ENCODE measurements at regions not wholly inside any gene's neighbourhood (a gene's known extent, or its start where the extent isn't known, plus 50 kb on each side); places are given as distances from the start of the nearest gene placed in this dataset.

- Histone ChIP-seq H4K20me1 (ENCODE audit: insufficient read depth, low read depth, low read length) (no peaks in the 10 kb centered on the region), H3K27ac (ENCODE audit: low read length) (no peak overlapping the region), H3K9me3 (ENCODE audit: low read length) (no peaks in the 10 kb centered on the region), H3K36me3 (ENCODE audit: insufficient read depth, low read length) (no peaks in the 10 kb centered on the region), H3K27me3 (ENCODE audit: low read length) (no peaks in the 10 kb centered on the region), H3K4me3 (ENCODE audit: low read length) (no peak overlapping the region), H3K9me2 (replicated peaks; ENCODE audit: insufficient read depth, low read length) (no peaks in the 10 kb centered on the region), H3K79me2 (ENCODE audit: low read length) (no peaks in the 10 kb centered on the region), H2AFZ (ENCODE audit: low read length) (no peak overlapping the region), H3K9ac (ENCODE audit: low read length) (no peak overlapping the region), H3K4me2 (ENCODE audit: low read depth, low read length, poor library complexity, severe bottlenecking) (no peak overlapping the region), H3K4me1 (ENCODE audit: low read length) (no peaks in the 10 kb centered on the region)
- no peak for DNase-seq
These were observed 240.5 kb upstream of the CXXC4 start for GRCh38 chr4:104735174-104735573.

GRCh38 chr4:104740161-104740560, 245.5 kb upstream of the CXXC4 start:
- Histone ChIP-seq H3K27me3 (ENCODE audit: low read length) (no peaks in the 10 kb centered on the region), H3K27ac (ENCODE audit: low read length) (no peak overlapping the region), H3K9me3 (ENCODE audit: low read length) (no peaks in the 10 kb centered on the region)

DNA sequence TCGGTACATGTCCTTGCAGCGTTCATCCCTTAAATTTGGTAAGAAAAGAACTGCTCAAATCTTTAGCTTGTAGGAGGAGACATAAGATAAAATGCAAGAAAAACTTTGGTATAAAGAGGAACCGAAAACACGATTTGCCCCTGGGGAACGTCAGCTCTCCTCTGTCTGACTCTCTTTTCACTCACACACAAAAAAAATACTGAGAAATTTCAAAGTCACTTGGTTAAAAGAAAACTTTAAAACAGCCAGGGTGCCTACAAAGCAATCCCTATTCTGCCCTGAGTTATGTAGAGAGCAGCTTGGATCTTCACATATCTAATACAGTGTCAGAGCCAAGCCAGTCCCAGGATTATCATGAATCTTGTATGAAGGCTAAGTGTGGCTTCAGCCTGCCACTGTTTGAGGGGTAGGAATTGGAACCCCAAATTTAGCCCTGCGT, 248.5 kb upstream of the CXXC4 start:
- Histone ChIP-seq H4K20me1 (ENCODE audit: insufficient read depth, low read depth, low read length) (no peaks in the 10 kb centered on the region), H3K4me3 (ENCODE audit: low read length) (no peak overlapping the region), H3K27me3 (ENCODE audit: low read length) (no peaks in the 10 kb centered on the region), H3K9me2 (replicated peaks; ENCODE audit: insufficient read depth, low read length) (no peaks in the 10 kb centered on the region), H3K36me3 (ENCODE audit: insufficient read depth, low read length) (no peaks in the 10 kb centered on the region), H2AFZ (ENCODE audit: low read length) (no peak overlapping the region), H3K79me2 (ENCODE audit: low read length) (no peaks in the 10 kb centered on the region), H3K4me2 (ENCODE audit: low read depth, low read length, poor library complexity, severe bottlenecking) (peak overlapping the region; percentile 36), H3K27ac (ENCODE audit: low read length) (no peak overlapping the region), H3K9ac (ENCODE audit: low read length) (no peak overlapping the region), H3K9me3 (ENCODE audit: low read length) (no peaks in the 10 kb centered on the region), H3K4me1 (ENCODE audit: low read length) (peaks cover 14% of the 10 kb centered on the region)
- DNase-seq: peak; percentile 70

More at GRCh38 chr4:104740161-104740560, 245.5 kb upstream of the CXXC4 start:
- Histone ChIP-seq H3K4me2 (ENCODE audit: low read depth, low read length, poor library complexity, severe bottlenecking) (no peak overlapping the region), H3K9me2 (replicated peaks; ENCODE audit: insufficient read depth, low read length) (no peaks in the 10 kb centered on the region), H3K36me3 (ENCODE audit: insufficient read depth, low read length) (no peaks in the 10 kb centered on the region), H3K4me3 (ENCODE audit: low read length) (no peak overlapping the region), H3K4me1 (ENCODE audit: low read length) (peaks cover 14% of the 10 kb centered on the region), H3K9ac (ENCODE audit: low read length) (no peak overlapping the region), H2AFZ (ENCODE audit: low read length) (no peak overlapping the region), H4K20me1 (ENCODE audit: insufficient read depth, low read depth, low read length) (no peaks in the 10 kb centered on the region), H3K79me2 (ENCODE audit: low read length) (no peaks in the 10 kb centered on the region)
- no peak for DNase-seq

GRCh38 chr4:104747635-104748034, 252.9 kb upstream of the CXXC4 start:
- H3K4me2 ChIP-seq (ENCODE audit: low read depth, low read length, poor library complexity, severe bottlenecking): no peak overlapping the region
- H2AFZ ChIP-seq (ENCODE audit: low read length): no peak overlapping the region
- H3K9me3 ChIP-seq (ENCODE audit: low read length): no peaks in the 10 kb centered on the region

GRCh38 chr4:104749062-104749461, 254.4 kb upstream of the CXXC4 start:
- H3K27ac ChIP-seq (ENCODE audit: low read length): no peak overlapping the region
- H2AFZ ChIP-seq (ENCODE audit: low read length): no peak overlapping the region
- DNase-seq: no peak
- no peaks in the 10 kb centered on the region for H3K79me2 ChIP-seq (ENCODE audit: low read length)
- H4K20me1 ChIP-seq (ENCODE audit: insufficient read depth, low read depth, low read length): no peaks in the 10 kb centered on the region
- no peak overlapping the region for H3K4me2 ChIP-seq (ENCODE audit: low read depth, low read length, poor library complexity, severe bottlenecking)
- H3K4me3 ChIP-seq (ENCODE audit: low read length): no peak overlapping the region
- H3K27me3 ChIP-seq (ENCODE audit: low read length): no peaks in the 10 kb centered on the region
- H3K36me3 ChIP-seq (ENCODE audit: insufficient read depth, low read length): no peaks in the 10 kb centered on the region
- no peak overlapping the region for H3K9ac ChIP-seq (ENCODE audit: low read length)
- H3K9me2 ChIP-seq (replicated peaks; ENCODE audit: insufficient read depth, low read length): no peaks in the 10 kb centered on the region
- H3K9me3 ChIP-seq (ENCODE audit: low read length): no peaks in the 10 kb centered on the region
- no peaks in the 10 kb centered on the region for H3K4me1 ChIP-seq (ENCODE audit: low read length)

More at GRCh38 chr4:104747635-104748034, 252.9 kb upstream of the CXXC4 start:
- Histone ChIP-seq H3K27me3 (ENCODE audit: low read length) (no peaks in the 10 kb centered on the region), H3K4me1 (ENCODE audit: low read length) (peaks cover 13% of the 10 kb centered on the region), H3K27ac (ENCODE audit: low read length) (no peak overlapping the region), H3K36me3 (ENCODE audit: insufficient read depth, low read length) (no peaks in the 10 kb centered on the region), H3K9me2 (replicated peaks; ENCODE audit: insufficient read depth, low read length) (no peaks in the 10 kb centered on the region), H4K20me1 (ENCODE audit: insufficient read depth, low read depth, low read length) (no peaks in the 10 kb centered on the region), H3K9ac (ENCODE audit: low read length) (no peak overlapping the region), H3K79me2 (ENCODE audit: low read length) (no peaks in the 10 kb centered on the region), H3K4me3 (ENCODE audit: low read length) (no peak overlapping the region)
- DNase-seq: no peak

DNA sequence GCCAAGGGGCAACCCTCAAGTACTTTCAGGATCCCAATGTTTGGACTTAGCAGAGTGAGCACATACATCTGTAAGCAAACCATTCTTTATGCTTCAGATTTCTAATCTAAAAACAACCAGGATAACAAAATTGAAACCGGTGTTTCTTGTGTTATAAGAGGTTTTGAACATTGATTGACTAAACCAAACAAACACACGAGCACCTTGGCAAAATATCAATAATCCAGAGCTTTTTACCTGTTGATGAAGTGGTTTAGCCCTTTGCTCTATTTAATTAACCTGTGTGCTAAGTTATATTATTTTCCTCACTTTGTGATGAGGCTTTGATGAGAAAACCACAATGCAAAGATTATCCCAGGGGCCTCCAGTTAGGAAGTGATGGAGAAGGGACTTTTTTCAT, 255.3 kb upstream of the CXXC4 start:
- Histone ChIP-seq H3K9ac (ENCODE audit: low read length) (no peak overlapping the region), H3K27me3 (ENCODE audit: low read length) (no peaks in the 10 kb centered on the region), H3K27ac (ENCODE audit: low read length) (no peak overlapping the region), H3K4me2 (ENCODE audit: low read depth, low read length, poor library complexity, severe bottlenecking) (no peak overlapping the region), H3K79me2 (ENCODE audit: low read length) (no peaks in the 10 kb centered on the region), H3K9me3 (ENCODE audit: low read length) (no peaks in the 10 kb centered on the region), H3K9me2 (replicated peaks; ENCODE audit: insufficient read depth, low read length) (no peaks in the 10 kb centered on the region), H3K4me3 (ENCODE audit: low read length) (no peak overlapping the region), H3K36me3 (ENCODE audit: insufficient read depth, low read length) (no peaks in the 10 kb centered on the region), H3K4me1 (ENCODE audit: low read length) (no peaks in the 10 kb centered on the region), H4K20me1 (ENCODE audit: insufficient read depth, low read depth, low read length) (no peaks in the 10 kb centered on the region), H2AFZ (ENCODE audit: low read length) (no peak overlapping the region)
- no peak for DNase-seq

GRCh38 chr4:104751468-104751867, 256.8 kb upstream of the CXXC4 start:
- H3K9me3 ChIP-seq (ENCODE audit: low read length): no peaks in the 10 kb centered on the region
- H3K27ac ChIP-seq (ENCODE audit: low read length): no peak overlapping the region
- no peaks in the 10 kb centered on the region for H3K36me3 ChIP-seq (ENCODE audit: insufficient read depth, low read length)
- no peak overlapping the region for H3K4me3 ChIP-seq (ENCODE audit: low read length)
- H3K4me2 ChIP-seq (ENCODE audit: low read depth, low read length, poor library complexity, severe bottlenecking): no peak overlapping the region
- H3K9me2 ChIP-seq (replicated peaks; ENCODE audit: insufficient read depth, low read length): no peaks in the 10 kb centered on the region
- no peaks in the 10 kb centered on the region for H3K27me3 ChIP-seq (ENCODE audit: low read length)
- no peaks in the 10 kb centered on the region for H4K20me1 ChIP-seq (ENCODE audit: insufficient read depth, low read depth, low read length)
- H3K9ac ChIP-seq (ENCODE audit: low read length): no peak overlapping the region
- H2AFZ ChIP-seq (ENCODE audit: low read length): no peak overlapping the region
- no peak for DNase-seq
- no peaks in the 10 kb centered on the region for H3K79me2 ChIP-seq (ENCODE audit: low read length)
- H3K4me1 ChIP-seq (ENCODE audit: low read length): no peaks in the 10 kb centered on the region

DNA sequence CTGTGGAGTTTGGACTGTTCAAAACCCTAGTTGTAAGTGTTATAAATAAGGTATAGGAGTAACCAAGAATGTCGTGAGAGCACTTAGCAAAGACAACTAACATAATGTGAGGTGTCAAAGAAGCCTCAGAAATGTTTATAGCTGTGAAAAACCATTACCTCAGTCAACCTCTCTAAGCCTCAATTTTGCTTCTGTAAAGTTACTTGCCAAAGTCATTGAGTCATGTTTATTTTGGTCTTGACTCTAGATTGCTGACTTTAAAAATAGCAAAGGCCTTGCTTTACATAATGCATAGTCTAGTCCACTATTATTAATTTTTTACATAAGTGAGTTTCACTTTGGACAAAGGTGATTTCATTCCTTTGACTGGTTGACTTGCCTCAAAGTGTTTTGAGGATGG, 257.6 kb upstream of the CXXC4 start:
- DNase-seq: no peak
- no peaks in the 10 kb centered on the region for H3K79me2 ChIP-seq (ENCODE audit: low read length)
- no peak overlapping the region for H3K27ac ChIP-seq (ENCODE audit: low read length)
- H2AFZ ChIP-seq (ENCODE audit: low read length): no peak overlapping the region
- H3K4me3 ChIP-seq (ENCODE audit: low read length): no peak overlapping the region
- H3K9me3 ChIP-seq (ENCODE audit: low read length): no peaks in the 10 kb centered on the region
- no peak overlapping the region for H3K9ac ChIP-seq (ENCODE audit: low read length)
- H3K4me2 ChIP-seq (ENCODE audit: low read depth, low read length, poor library complexity, severe bottlenecking): no peak overlapping the region
- no peaks in the 10 kb centered on the region for H3K36me3 ChIP-seq (ENCODE audit: insufficient read depth, low read length)
- no peaks in the 10 kb centered on the region for H3K4me1 ChIP-seq (ENCODE audit: low read length)
- no peaks in the 10 kb centered on the region for H4K20me1 ChIP-seq (ENCODE audit: insufficient read depth, low read depth, low read length)
- H3K27me3 ChIP-seq (ENCODE audit: low read length): no peaks in the 10 kb centered on the region
- H3K9me2 ChIP-seq (replicated peaks; ENCODE audit: insufficient read depth, low read length): no peaks in the 10 kb centered on the region

DNA sequence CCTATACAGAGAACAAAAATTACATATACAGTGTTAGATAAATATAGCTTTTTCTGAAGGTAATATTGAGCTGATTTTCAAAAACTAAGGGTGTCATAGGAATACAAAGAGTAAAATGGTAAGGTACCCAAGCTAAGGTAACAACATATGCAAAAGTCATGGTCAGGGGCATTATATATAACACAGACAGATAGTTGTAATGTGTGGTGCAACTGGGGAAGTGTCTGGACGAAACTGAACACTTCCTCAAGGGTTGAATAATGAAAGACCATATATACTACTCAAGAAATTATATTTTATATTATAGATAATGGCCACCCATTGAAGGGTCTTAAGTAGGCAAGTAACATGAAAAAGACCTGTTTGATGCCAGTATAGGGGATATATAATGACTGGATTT, 262.1 kb upstream of the CXXC4 start:
- no peak overlapping the region for H2AFZ ChIP-seq (ENCODE audit: low read length)
- H3K4me3 ChIP-seq (ENCODE audit: low read length): no peak overlapping the region
- H3K9ac ChIP-seq (ENCODE audit: low read length): no peak overlapping the region
- H4K20me1 ChIP-seq (ENCODE audit: insufficient read depth, low read depth, low read length): no peaks in the 10 kb centered on the region
- no peaks in the 10 kb centered on the region for H3K4me1 ChIP-seq (ENCODE audit: low read length)
- no peaks in the 10 kb centered on the region for H3K79me2 ChIP-seq (ENCODE audit: low read length)
- no peaks in the 10 kb centered on the region for H3K9me3 ChIP-seq (ENCODE audit: low read length)
- H3K36me3 ChIP-seq (ENCODE audit: insufficient read depth, low read length): no peaks in the 10 kb centered on the region
- no peak overlapping the region for H3K4me2 ChIP-seq (ENCODE audit: low read depth, low read length, poor library complexity, severe bottlenecking)
- no peak overlapping the region for H3K27ac ChIP-seq (ENCODE audit: low read length)
- H3K9me2 ChIP-seq (replicated peaks; ENCODE audit: insufficient read depth, low read length): no peaks in the 10 kb centered on the region
- no peak for DNase-seq
- no peaks in the 10 kb centered on the region for H3K27me3 ChIP-seq (ENCODE audit: low read length)
